AG08395 (cell line): ENCODE measurements at regions not wholly inside any gene's neighbourhood (a gene's known extent, or its start where the extent isn't known, plus 50 kb on each side); places are given as distances from the start of the nearest gene placed in this dataset.
"Not testable (repeated sequence)": the region's sequence is repeated elsewhere in the genome, so short reads cannot be mapped to it uniquely, and the experiment has no call there.

Experiments used
- DNase-seq: peaks from one replicate; pipeline ENCODE4 v3.0.0; 2012; ENCODE audit warnings: mixed read lengths, low spot score

- no peak for DNase-seq
Observed at GRCh38 chr2:22360735-22361374, 1024.1 kb upstream of the KLHL29 start.

GRCh38 chr2:22361571-22361970 lies 1023.4 kb upstream of the KLHL29 start:
- no peak for DNase-seq

- DNase-seq, result no peak
Observed at GRCh38 chr2:22375096-22375495, 1009.9 kb upstream of the KLHL29 start.

- no peak for DNase-seq
Observed at GRCh38 chr2:22377268-22377667, 1007.7 kb upstream of the KLHL29 start.

GRCh38 chr2:22382479-22383169 lies 1002.4 kb upstream of the KLHL29 start:
- no peak for DNase-seq

GRCh38 chr2:22397847-22398246 lies 987.1 kb upstream of the KLHL29 start:
- no peak for DNase-seq

GRCh38 chr2:22403748-22404147 lies 981.2 kb upstream of the KLHL29 start:
- no peak for DNase-seq

- DNase-seq, result no peak
Observed at GRCh38 chr2:22406625-22407024, 978.4 kb upstream of the KLHL29 start.

GRCh38 chr2:22420076-22420475 lies 964.9 kb upstream of the KLHL29 start:
- DNase-seq, result no peak

GRCh38 chr2:22442051-22442450 lies 942.9 kb upstream of the KLHL29 start:
- DNase-seq, result no peak

GRCh38 chr2:22444281-22444680 lies 940.7 kb upstream of the KLHL29 start:
- no peak for DNase-seq

- DNase-seq, result no peak
Observed at GRCh38 chr2:22449696-22450095, 935.3 kb upstream of the KLHL29 start.

- DNase-seq, result no peak
Observed at GRCh38 chr2:22450831-22451230, 934.1 kb upstream of the KLHL29 start.

- no peak for DNase-seq
Observed at GRCh38 chr2:22454826-22455485, 930.0 kb upstream of the KLHL29 start.

GRCh38 chr2:22458440-22458839 lies 926.5 kb upstream of the KLHL29 start:
- no peak for DNase-seq

- not testable (repeated sequence) for DNase-seq
Observed at GRCh38 chr2:22475103-22475502, 909.9 kb upstream of the KLHL29 start.

- no peak for DNase-seq
Observed at GRCh38 chr2:22478329-22478728, 906.6 kb upstream of the KLHL29 start.

GRCh38 chr2:22481486-22482259 lies 903.3 kb upstream of the KLHL29 start:
- DNase-seq, result no peak

- no peak for DNase-seq
Observed at GRCh38 chr2:22483036-22483435, 901.9 kb upstream of the KLHL29 start.

GRCh38 chr2:22485486-22485885 lies 899.5 kb upstream of the KLHL29 start:
- no peak for DNase-seq

- no peak for DNase-seq
Observed at GRCh38 chr2:22486343-22486742, 898.6 kb upstream of the KLHL29 start.

- no peak for DNase-seq
Observed at GRCh38 chr2:22487036-22487435, 897.9 kb upstream of the KLHL29 start.

GRCh38 chr2:22487541-22487940 lies 897.4 kb upstream of the KLHL29 start:
- DNase-seq, result no peak
